Nephron progenitor cell (in vitro differentiated cells): ENCODE measurements at regions not wholly inside any gene's neighbourhood (a gene's known extent, or its start where the extent isn't known, plus 50 kb on each side); places are given as distances from the start of the nearest gene placed in this dataset.
"Not testable (repeated sequence)": the region's sequence is repeated elsewhere in the genome, so short reads cannot be mapped to it uniquely, and the experiment has no call there.

ENCODE experiments used
- DNase-seq: peaks from one replicate; pipeline ENCODE4 v3.0.0; 2021
- H3K27ac Mint-ChIP-seq: 2 replicates; pipeline ENCODE4 v1.8.0; 2021; ENCODE audit warnings: mild to moderate bottlenecking, moderate library complexity, mixed read lengths
- H3K27me3 Mint-ChIP-seq: 2 replicates; pipeline ENCODE4 v1.8.0; 2021; ENCODE audit warnings: mild to moderate bottlenecking, low read depth, mixed read lengths; ENCODE audit not compliant: poor library complexity
- H3K36me3 Mint-ChIP-seq: 2 replicates; pipeline ENCODE4 v1.8.0; 2021; ENCODE audit warnings: low read depth, mixed read lengths
- H3K4me1 Mint-ChIP-seq: 2 replicates; pipeline ENCODE4 v1.8.0; 2021; ENCODE audit warnings: mixed read lengths
- H3K4me3 Mint-ChIP-seq: 2 replicates; pipeline ENCODE4 v1.8.0; 2021; ENCODE audit warnings: mild to moderate bottlenecking, moderate library complexity, mixed read lengths
- H3K9me3 Mint-ChIP-seq: 2 replicates; pipeline ENCODE4 v1.8.0; 2021; ENCODE audit warnings: mild to moderate bottlenecking, moderate library complexity, mixed read lengths
- TF ChIP-seq, protein P1 (sequence below): fragments of 200-600 bp; sonication (generic); IDR thresholded peaks from 2 replicates; pipeline ENCODE4 v1.5.0; 2021; ENCODE audit warnings: antibody characterized with exemption

DNA sequence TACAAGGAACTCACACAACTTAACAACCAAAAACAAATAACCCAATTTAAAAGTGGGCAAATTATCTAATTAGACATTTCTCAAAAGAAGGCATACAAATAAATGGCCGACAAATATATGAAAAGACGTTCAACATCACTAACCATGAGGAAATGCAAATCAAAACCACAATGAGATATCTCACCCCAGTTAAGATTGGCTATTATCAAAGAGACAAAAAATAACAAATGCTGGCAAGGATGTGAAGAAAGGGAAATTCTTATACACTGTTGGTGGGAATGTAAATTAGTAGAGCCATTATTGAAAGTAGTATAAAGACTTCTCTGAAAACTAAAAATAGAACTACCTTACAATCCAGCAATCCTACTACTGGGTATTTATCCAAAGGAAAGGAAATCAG, 96.7 kb upstream of the SIRPG start:
- H3K4me1 Mint-ChIP-seq: peaks cover 9% of the 10 kb centered on the region
- H3K36me3 Mint-ChIP-seq: no peaks in the 10 kb centered on the region
- H3K4me3 Mint-ChIP-seq: no peak overlapping the region
- no peak for DNase-seq
- H3K27me3 Mint-ChIP-seq: no peaks in the 10 kb centered on the region
- peaks cover 16% of the 10 kb centered on the region for H3K9me3 Mint-ChIP-seq
- TF ChIP-seq, protein P1, sequence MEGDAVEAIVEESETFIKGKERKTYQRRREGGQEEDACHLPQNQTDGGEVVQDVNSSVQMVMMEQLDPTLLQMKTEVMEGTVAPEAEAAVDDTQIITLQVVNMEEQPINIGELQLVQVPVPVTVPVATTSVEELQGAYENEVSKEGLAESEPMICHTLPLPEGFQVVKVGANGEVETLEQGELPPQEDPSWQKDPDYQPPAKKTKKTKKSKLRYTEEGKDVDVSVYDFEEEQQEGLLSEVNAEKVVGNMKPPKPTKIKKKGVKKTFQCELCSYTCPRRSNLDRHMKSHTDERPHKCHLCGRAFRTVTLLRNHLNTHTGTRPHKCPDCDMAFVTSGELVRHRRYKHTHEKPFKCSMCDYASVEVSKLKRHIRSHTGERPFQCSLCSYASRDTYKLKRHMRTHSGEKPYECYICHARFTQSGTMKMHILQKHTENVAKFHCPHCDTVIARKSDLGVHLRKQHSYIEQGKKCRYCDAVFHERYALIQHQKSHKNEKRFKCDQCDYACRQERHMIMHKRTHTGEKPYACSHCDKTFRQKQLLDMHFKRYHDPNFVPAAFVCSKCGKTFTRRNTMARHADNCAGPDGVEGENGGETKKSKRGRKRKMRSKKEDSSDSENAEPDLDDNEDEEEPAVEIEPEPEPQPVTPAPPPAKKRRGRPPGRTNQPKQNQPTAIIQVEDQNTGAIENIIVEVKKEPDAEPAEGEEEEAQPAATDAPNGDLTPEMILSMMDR: no peak
- no peak overlapping the region for H3K27ac Mint-ChIP-seq

DNA sequence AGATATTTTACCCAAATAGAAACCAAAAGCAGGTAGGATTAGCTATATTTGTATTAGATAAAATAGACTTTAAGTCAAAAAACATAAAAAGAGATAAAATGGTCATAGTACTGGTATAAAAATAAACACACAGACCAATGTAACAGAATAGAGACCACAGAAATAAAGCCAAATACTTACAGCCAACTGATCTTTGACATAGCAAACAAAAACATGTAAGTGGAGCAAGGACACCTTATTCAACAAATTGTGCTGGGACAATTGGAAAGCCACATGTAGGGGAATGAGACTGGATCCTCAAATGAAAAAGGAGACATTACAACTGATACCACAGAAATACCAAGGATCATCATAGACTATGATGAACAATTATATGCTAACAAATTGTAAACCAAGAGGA, 94.5 kb upstream of the SIRPG start:
- Mint-ChIP-seq H3K27ac (no peak overlapping the region), H3K36me3 (no peaks in the 10 kb centered on the region), H3K9me3 (peaks cover 16% of the 10 kb centered on the region), H3K4me3 (no peak overlapping the region), H3K27me3 (peaks cover 5% of the 10 kb centered on the region), H3K4me1 (no peaks in the 10 kb centered on the region)
- DNase-seq: no peak
- TF ChIP-seq, protein P1: no peak

DNA sequence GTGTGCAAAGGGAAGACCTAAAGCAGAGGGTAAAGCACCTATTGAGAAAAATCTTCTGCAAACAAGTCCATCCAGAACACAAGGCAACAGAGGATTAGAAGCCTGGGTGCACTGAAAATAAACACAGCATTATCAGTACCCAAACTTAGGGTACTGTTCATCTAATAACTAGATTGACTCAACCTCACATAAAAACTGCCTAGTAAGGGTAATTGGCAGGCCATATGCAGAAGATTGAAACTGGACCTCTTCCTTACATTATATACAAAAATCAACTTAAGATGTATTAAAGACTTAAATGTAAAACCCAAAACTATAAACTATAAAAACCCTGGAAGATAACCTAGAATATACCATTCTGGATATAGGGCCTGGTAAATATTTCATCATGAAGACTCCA, 91.2 kb upstream of the SIRPG start:
- Mint-ChIP-seq H3K4me1 (no peaks in the 10 kb centered on the region), H3K27me3 (peaks cover 5% of the 10 kb centered on the region), H3K4me3 (no peak overlapping the region), H3K27ac (no peak overlapping the region), H3K36me3 (no peaks in the 10 kb centered on the region), H3K9me3 (peaks cover 14% of the 10 kb centered on the region)
- TF ChIP-seq, protein P1: no peak
- no peak for DNase-seq

DNA sequence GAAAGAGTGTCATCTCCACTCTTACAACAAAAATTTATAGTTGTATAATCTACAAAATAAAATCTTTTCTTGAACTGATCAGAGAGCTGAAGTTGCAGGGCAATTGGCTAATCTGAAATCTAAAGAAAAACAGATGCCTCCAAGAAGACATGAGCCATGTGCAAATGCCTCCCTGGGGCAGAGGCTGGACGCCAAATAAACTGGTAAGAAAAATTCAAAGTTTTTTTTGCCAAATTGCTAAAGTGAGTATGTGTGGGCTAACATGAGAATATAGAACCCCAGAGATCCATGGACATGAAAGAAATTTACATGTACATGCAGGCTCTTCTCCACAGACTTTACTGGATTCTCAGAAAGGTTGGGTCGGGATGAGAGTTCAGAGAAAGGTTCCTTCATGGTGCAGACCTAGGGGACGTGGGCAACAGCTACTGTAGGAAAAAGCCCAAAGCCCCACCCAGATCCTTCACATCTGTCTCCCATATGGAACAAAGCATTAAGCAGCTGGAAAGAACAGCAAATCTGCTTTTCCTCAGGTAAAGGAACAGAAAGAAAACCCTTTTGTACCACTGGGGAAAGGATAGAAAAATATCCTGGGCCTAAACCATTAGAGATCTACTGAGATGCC, 90.5 kb upstream of the SIRPG start:
- Mint-ChIP-seq H3K4me3 (no peak overlapping the region), H3K27ac (no peak overlapping the region), H3K27me3 (peaks cover 5% of the 10 kb centered on the region), H3K9me3 (peaks cover 13% of the 10 kb centered on the region), H3K4me1 (no peaks in the 10 kb centered on the region), H3K36me3 (no peaks in the 10 kb centered on the region)
- DNase-seq: no peak
- TF ChIP-seq, protein P1: no peak

DNA sequence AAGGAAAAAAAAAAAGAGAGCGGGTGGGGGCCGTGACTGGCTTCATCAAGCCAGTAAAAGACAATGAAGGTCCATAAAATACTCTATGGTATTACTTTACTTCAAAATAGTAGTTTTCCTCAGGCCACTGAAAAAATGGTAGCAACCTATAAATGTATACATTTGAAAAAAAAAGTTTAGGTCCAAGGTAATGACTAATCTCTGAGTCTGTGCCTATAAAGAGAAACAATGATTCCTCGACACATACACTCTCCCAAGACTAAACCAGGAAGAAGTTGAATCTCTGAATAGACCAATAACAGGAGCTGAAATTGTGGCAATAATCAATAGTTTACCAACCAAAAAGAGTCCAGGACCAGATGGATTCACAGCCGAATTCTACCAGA, 84.5 kb upstream of the SIRPG start:
- not testable (repeated sequence) for H3K4me1 Mint-ChIP-seq, H3K27ac Mint-ChIP-seq, DNase-seq, H3K36me3 Mint-ChIP-seq, H3K27me3 Mint-ChIP-seq, H3K9me3 Mint-ChIP-seq, H3K4me3 Mint-ChIP-seq

DNA sequence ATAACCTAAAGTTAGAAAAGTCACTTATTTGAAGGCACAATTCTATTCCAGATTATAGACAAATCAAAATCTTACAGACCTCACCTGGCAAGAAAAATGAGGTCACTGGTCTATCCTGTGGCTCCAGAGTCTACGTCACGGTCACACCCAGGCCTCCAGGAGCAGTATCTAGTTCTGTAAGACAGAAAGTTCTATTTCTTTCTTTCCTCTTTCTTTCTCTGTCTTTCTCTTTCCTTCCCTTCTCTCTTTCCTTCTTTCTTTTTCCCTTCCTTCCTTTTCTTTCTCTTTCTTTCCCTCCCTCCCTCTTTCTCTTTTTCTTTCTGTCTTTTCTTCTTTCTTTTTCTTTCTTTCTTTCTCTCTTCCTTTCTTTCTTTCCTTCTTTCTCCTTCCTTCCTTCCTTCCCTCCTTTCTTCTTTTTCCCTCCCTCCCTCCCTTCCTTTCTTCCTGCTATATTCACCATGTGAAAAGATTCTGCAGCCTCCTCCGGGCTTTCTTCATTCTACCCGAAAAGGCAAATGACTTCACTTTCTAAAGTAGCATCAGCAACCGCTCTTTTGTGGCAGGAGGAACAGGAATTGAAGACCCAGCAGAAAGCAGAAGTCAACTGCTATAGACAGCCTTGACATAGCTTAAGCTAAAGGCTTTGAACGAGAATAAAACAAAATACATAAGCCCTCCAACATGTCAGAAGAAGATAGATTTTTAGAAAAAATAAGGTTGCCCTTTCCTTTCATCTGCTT, 83.9 kb upstream of the SIRPG start:
- Mint-ChIP-seq H3K36me3 (no peaks in the 10 kb centered on the region), H3K4me3 (no peak overlapping the region), H3K27me3 (peaks cover 7% of the 10 kb centered on the region), H3K9me3 (no peaks in the 10 kb centered on the region), H3K27ac (no peak overlapping the region), H3K4me1 (no peaks in the 10 kb centered on the region)
- no peak for DNase-seq
- TF ChIP-seq, protein P1: no peak
